GM23338 (cell line): ENCODE measurements at regions not wholly inside any gene's neighbourhood (a gene's known extent, or its start where the extent isn't known, plus 50 kb on each side); places are given as distances from the start of the nearest gene placed in this dataset.

Experiments used
- ATAC-seq: fragments of 200-7000 bp; cut with Tn5 transposase; 3 replicates; pipeline ENCODE4 v1.9.1; 2020
- DNase-seq: peaks from one replicate; pipeline ENCODE4 v3.0.0-alpha.2; 2015; ENCODE audit warnings: low spot score
- H2AFZ ChIP-seq: fragments of 200-600 bp; sonication (generic); 2 replicates; pipeline ENCODE4 v1.8.0; 2016; ENCODE audit warnings: antibody characterized with exemption, mild to moderate bottlenecking, moderate library complexity
- H3F3A ChIP-seq: fragments of 200-600 bp; sonication (generic); replicated peaks from 2 replicates; pipeline ENCODE4 v1.8.0; 2017; ENCODE audit warnings: antibody characterized with exemption, mixed run types, low read depth
- H3K27ac ChIP-seq: fragments of 200-600 bp; sonication (generic); 2 replicates; pipeline ENCODE4 v1.6.1; 2016; ENCODE audit warnings: low read depth
- H3K27me3 ChIP-seq: fragments of 200-600 bp; sonication (generic); 2 replicates; pipeline ENCODE4 v1.8.0; 2016; ENCODE audit warnings: mild to moderate bottlenecking, mixed run types, moderate library complexity; ENCODE audit not compliant: insufficient read depth
- H3K36me3 ChIP-seq: fragments of 200-600 bp; sonication (generic); 2 replicates; pipeline ENCODE4 v1.8.0; 2016; ENCODE audit warnings: mild to moderate bottlenecking; ENCODE audit not compliant: insufficient read depth
- H3K4me1 ChIP-seq: fragments of 200-600 bp; sonication (generic); 2 replicates; pipeline ENCODE4 v1.8.0; 2016; ENCODE audit warnings: mild to moderate bottlenecking, moderate library complexity; ENCODE audit not compliant: insufficient read depth
- H3K4me2 ChIP-seq: fragments of 200-600 bp; sonication (generic); 2 replicates; pipeline ENCODE4 v1.7.1; 2017; ENCODE audit warnings: mixed run types
- H3K4me3 ChIP-seq: fragments of 200-600 bp; sonication (generic); 2 replicates; pipeline ENCODE4 v1.6.1; 2016; ENCODE audit warnings: mixed run types
- H3K79me2 ChIP-seq: fragments of 200-600 bp; sonication (generic); replicated peaks from 2 replicates; pipeline ENCODE4 v1.8.0; 2017; ENCODE audit warnings: mild to moderate bottlenecking; ENCODE audit not compliant: insufficient read depth
- H3K9me2 ChIP-seq: fragments of 200-600 bp; sonication (generic); 2 replicates; pipeline ENCODE4 v1.8.0; 2017; ENCODE audit not compliant: insufficient read depth
- H4K20me1 ChIP-seq: fragments of 200-600 bp; sonication (generic); replicated peaks from 2 replicates; pipeline ENCODE4 v1.8.0; 2017; ENCODE audit warnings: mild to moderate bottlenecking; ENCODE audit not compliant: insufficient read depth
- H3K27ac Mint-ChIP-seq: 2 replicates; pipeline ENCODE4 v1.8.0; 2020; ENCODE audit warnings: inconsistent platforms, mild to moderate bottlenecking, moderate library complexity, mixed read lengths
- H3K27me3 Mint-ChIP-seq: 3 replicates; pipeline ENCODE4 v1.8.0; 2022; ENCODE audit warnings: low read depth, mild to moderate bottlenecking, moderate library complexity, mixed read lengths, inconsistent platforms; ENCODE audit not compliant: insufficient read depth, poor library complexity
- H3K36me3 Mint-ChIP-seq: 3 replicates; pipeline ENCODE4 v1.8.0; 2021; ENCODE audit warnings: low read depth, mild to moderate bottlenecking, inconsistent platforms, moderate library complexity, mixed read lengths
- H3K4me1 Mint-ChIP-seq: 3 replicates; pipeline ENCODE4 v1.8.0; 2020; ENCODE audit warnings: mild to moderate bottlenecking, inconsistent platforms, mixed read lengths
- H3K4me3 Mint-ChIP-seq: 3 replicates; pipeline ENCODE4 v1.8.0; 2021; ENCODE audit warnings: moderate library complexity, mild to moderate bottlenecking, inconsistent platforms, mixed read lengths
- H3K9me3 Mint-ChIP-seq: 3 replicates; pipeline ENCODE4 v1.8.0; 2020; ENCODE audit warnings: moderate library complexity, mild to moderate bottlenecking, inconsistent platforms, mixed read lengths
- CREB1 ChIP-seq: fragments of 250-450 bp; sonication (Bioruptor Pico); IDR thresholded peaks from 2 replicates; pipeline ENCODE4 v1.5.0; 2020; ENCODE audit warnings: low read depth, mild to moderate bottlenecking, moderate library complexity
- CTCF ChIP-seq, 2 experiments: fragments of 200-600 bp in 1 of 2; sonication (generic) in 1 of 2; conservative IDR thresholded peaks; 2 replicates each; pipeline versions ENCODE4 v1.5.1 to v1.6.1; 2016 to 2017; ENCODE audit warnings: antibody characterized with exemption in 2 of 2, low read depth in 2 of 2, mild to moderate bottlenecking in 2 of 2, moderate library complexity in 1 of 2
- ETS1 ChIP-seq: IDR thresholded peaks from 2 replicates; pipeline ENCODE4 v1.6.1; 2016; ENCODE audit warnings: antibody characterized with exemption
- EZH2 ChIP-seq: fragments of 200-600 bp; sonication (generic); IDR thresholded peaks from one replicate; pipeline ENCODE4 v1.8.0; 2017; ENCODE audit warnings: antibody characterized with exemption, mild to moderate bottlenecking, low read depth; ENCODE audit not compliant: unreplicated experiment
- EZH2phosphoT487 ChIP-seq: fragments of 200-600 bp; sonication (generic); IDR thresholded peaks from one replicate; pipeline ENCODE4 v1.8.1; 2018; ENCODE audit warnings: antibody characterized with exemption; ENCODE audit not compliant: unreplicated experiment
- JUNB ChIP-seq: IDR thresholded peaks from one replicate; pipeline ENCODE4 v1.6.1; 2016; ENCODE audit warnings: antibody characterized with exemption; ENCODE audit not compliant: unreplicated experiment
- NANOG ChIP-seq: IDR thresholded peaks from 2 replicates; pipeline ENCODE4 v1.6.1; 2016; ENCODE audit warnings: antibody characterized with exemption, borderline replicate concordance
- POLR2AphosphoS5 ChIP-seq: IDR thresholded peaks from 2 replicates; pipeline ENCODE4 v1.6.1; 2016; ENCODE audit warnings: antibody characterized with exemption, low read depth
- STAT1 ChIP-seq: IDR thresholded peaks from one replicate; pipeline ENCODE4 v1.6.1; 2016; ENCODE audit warnings: antibody characterized with exemption; ENCODE audit not compliant: unreplicated experiment
- ZNF114 ChIP-seq: fragments of 250-450 bp; sonication (Bioruptor Pico); IDR thresholded peaks from 2 replicates; pipeline ENCODE4 v1.5.0; 2020; ENCODE audit warnings: mild to moderate bottlenecking, moderate library complexity
- ZNF331 ChIP-seq: fragments of 250-450 bp; sonication (Bioruptor Pico); IDR thresholded peaks from 2 replicates; pipeline ENCODE4 v1.5.0; 2020; ENCODE audit warnings: low read depth, mild to moderate bottlenecking, moderate library complexity
- ZNF462 ChIP-seq: fragments of 250-450 bp; sonication (Bioruptor Pico); IDR thresholded peaks from 2 replicates; pipeline ENCODE4 v1.5.0; 2020; ENCODE audit warnings: mild to moderate bottlenecking, moderate library complexity
- TF ChIP-seq, protein P1 (sequence below): IDR thresholded peaks from one replicate; pipeline ENCODE4 v1.6.1; 2018; ENCODE audit warnings: antibody characterized with exemption; ENCODE audit not compliant: unreplicated experiment

DNA sequence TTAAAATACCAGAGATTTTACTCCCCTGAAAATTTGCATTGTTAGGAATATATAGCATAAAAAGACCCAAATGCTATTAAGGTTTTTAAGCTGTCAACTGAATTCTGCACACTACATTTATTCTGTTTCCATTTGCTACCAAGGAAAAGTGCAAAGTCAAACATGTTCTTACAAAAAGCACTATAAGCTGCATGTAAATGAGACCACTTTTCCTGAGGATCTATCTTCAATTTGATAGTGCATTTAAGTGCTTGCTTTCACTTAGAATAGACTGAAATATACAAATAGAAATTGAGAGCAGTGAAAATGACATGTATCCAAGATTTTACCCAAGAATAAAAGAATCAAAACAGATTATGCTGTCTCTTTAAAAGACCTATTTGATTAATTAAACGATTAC lies 1216.2 kb downstream of the ROBO2 start:
- no peaks in the 10 kb centered on the region for H3K36me3 Mint-ChIP-seq
- H3K27me3 Mint-ChIP-seq = no peaks in the 10 kb centered on the region
- Histone ChIP-seq H3K36me3 (no peaks in the 10 kb centered on the region), H3K9me2 (no peaks in the 10 kb centered on the region), H3K4me2 (no peak overlapping the region), H3K4me1 (peaks cover 6% of the 10 kb centered on the region; the same call in 1 of the 2 replicates), H3K79me2 (no peaks in the 10 kb centered on the region), H3K27me3 (no peaks in the 10 kb centered on the region), H4K20me1 (no peaks in the 10 kb centered on the region), H2AFZ (no peak overlapping the region), H3K27ac (no peak overlapping the region), H3K4me3 (no peak overlapping the region), H3F3A (no peaks in the 10 kb centered on the region)
- no peaks in the 10 kb centered on the region for H3K9me3 Mint-ChIP-seq
- TF ChIP-seq EZH2 (no peak), JUNB (no peak), ZNF331 (CRISPR knock-in tag) (no peak), STAT1 (no peak), CREB1 (CRISPR knock-in tag) (no peak), ETS1 (no peak), EZH2phosphoT487 (no peak), ZNF114 (CRISPR knock-in tag) (no peak), ZNF462 (no peak), NANOG (no peak), POLR2AphosphoS5 (no peak), CTCF (conservative IDR thresholded peaks at IDR 0.05; ENCODE audit: low read depth in 2 of 2) (no peak)
- TF ChIP-seq, protein P1, sequence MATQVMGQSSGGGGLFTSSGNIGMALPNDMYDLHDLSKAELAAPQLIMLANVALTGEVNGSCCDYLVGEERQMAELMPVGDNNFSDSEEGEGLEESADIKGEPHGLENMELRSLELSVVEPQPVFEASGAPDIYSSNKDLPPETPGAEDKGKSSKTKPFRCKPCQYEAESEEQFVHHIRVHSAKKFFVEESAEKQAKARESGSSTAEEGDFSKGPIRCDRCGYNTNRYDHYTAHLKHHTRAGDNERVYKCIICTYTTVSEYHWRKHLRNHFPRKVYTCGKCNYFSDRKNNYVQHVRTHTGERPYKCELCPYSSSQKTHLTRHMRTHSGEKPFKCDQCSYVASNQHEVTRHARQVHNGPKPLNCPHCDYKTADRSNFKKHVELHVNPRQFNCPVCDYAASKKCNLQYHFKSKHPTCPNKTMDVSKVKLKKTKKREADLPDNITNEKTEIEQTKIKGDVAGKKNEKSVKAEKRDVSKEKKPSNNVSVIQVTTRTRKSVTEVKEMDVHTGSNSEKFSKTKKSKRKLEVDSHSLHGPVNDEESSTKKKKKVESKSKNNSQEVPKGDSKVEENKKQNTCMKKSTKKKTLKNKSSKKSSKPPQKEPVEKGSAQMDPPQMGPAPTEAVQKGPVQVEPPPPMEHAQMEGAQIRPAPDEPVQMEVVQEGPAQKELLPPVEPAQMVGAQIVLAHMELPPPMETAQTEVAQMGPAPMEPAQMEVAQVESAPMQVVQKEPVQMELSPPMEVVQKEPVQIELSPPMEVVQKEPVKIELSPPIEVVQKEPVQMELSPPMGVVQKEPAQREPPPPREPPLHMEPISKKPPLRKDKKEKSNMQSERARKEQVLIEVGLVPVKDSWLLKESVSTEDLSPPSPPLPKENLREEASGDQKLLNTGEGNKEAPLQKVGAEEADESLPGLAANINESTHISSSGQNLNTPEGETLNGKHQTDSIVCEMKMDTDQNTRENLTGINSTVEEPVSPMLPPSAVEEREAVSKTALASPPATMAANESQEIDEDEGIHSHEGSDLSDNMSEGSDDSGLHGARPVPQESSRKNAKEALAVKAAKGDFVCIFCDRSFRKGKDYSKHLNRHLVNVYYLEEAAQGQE = no peak
- no peak for DNase-seq
- ATAC-seq = no peak
- H3K27ac Mint-ChIP-seq = no peak overlapping the region
- H3K4me3 Mint-ChIP-seq = no peak overlapping the region
- peaks cover 13% of the 10 kb centered on the region for H3K4me1 Mint-ChIP-seq
